ENCODE measurements at regions not wholly inside any gene's neighbourhood (a gene's known extent, or its start where the extent isn't known, plus 50 kb on each side); places are given as distances from the start of the nearest gene placed in this dataset.

DNA sequence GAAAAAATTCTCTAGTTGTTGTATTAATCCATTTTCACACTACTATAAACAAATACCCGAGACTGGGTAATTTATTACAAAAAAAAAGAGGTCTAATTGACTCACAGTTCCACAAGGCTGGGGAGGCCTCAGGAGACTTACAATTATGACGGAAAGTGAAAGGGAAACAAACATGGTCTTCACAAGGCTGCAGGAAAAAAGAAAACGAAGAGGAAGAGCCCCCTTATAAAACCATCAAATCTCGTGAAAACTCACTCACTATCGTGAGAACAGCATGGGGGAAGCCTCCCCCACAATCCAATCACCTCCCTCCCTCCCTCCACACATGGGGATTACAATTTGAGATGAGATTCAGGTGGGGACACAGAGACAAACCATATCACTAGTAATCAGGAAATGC, 61.7 kb upstream of the SPTBN1 start:
- TF ChIP-seq, protein P1, sequence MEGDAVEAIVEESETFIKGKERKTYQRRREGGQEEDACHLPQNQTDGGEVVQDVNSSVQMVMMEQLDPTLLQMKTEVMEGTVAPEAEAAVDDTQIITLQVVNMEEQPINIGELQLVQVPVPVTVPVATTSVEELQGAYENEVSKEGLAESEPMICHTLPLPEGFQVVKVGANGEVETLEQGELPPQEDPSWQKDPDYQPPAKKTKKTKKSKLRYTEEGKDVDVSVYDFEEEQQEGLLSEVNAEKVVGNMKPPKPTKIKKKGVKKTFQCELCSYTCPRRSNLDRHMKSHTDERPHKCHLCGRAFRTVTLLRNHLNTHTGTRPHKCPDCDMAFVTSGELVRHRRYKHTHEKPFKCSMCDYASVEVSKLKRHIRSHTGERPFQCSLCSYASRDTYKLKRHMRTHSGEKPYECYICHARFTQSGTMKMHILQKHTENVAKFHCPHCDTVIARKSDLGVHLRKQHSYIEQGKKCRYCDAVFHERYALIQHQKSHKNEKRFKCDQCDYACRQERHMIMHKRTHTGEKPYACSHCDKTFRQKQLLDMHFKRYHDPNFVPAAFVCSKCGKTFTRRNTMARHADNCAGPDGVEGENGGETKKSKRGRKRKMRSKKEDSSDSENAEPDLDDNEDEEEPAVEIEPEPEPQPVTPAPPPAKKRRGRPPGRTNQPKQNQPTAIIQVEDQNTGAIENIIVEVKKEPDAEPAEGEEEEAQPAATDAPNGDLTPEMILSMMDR (IDR thresholded peaks at IDR 0.05) = no peak
- Histone ChIP-seq H3K36me3 (no peaks in the 10 kb centered on the region), H3K9me3 (no peaks in the 10 kb centered on the region), H3K27me3 (no peaks in the 10 kb centered on the region), H3K27ac (no peak overlapping the region), H3K4me1 (peaks cover 0 to 13% of the 10 kb centered on the region in 2 donors), H3K4me3 (no peak overlapping the region)
- DNase-seq (ENCODE audit: low spot score) = no peak

DNA sequence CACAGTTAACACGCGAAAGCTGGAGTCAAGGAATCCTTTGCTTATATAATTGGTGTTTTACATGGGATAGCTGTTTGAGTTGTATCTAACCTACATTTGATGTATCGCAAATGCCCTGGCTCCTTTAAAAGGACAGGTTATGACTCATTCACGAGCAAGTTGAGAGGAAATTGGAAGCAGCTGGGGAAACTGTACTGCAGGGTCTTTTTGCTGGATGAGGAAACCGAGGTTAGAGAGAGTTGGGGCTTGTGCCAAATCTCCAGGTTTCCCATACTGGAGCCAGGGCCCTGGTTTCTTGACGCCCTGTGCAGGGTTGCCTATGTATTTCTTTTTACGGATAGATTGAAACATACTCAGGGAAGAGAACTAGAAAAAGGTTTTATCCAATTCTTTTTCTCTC, 60.0 kb upstream of the SPTBN1 start:
- peaks cover 0 to under 1% of the 10 kb centered on the region in 2 donors for H3K4me1 ChIP-seq
- H3K27me3 ChIP-seq = no peaks in the 10 kb centered on the region
- H3K9me3 ChIP-seq = no peaks in the 10 kb centered on the region
- no peak for DNase-seq (ENCODE audit: low spot score)
- no peak overlapping the region for H3K27ac ChIP-seq
- TF ChIP-seq, protein P1 (IDR thresholded peaks at IDR 0.05) = no peak
- no peak overlapping the region for H3K4me3 ChIP-seq
- H3K36me3 ChIP-seq = no peaks in the 10 kb centered on the region

DNA sequence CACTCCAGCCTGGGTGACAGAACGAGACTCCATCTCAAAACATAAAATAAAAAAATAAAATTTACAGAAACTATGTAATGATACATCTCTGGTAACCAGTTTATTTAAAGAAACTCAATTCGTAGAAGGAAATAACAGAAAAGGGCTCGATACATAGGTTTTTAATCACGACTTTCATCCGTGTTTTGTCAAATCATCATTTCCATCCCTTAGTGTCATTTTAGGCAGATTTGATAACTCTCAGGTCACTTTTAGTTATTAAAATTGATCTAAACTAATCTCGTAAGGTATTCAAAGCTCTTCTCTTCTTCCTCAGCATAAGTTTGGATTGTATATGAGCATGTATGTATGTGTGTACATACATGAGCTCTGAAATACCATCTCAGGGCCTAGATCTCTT, 59.3 kb upstream of the SPTBN1 start:
- Histone ChIP-seq H3K9me3 (no peaks in the 10 kb centered on the region), H3K36me3 (no peaks in the 10 kb centered on the region), H3K27me3 (no peaks in the 10 kb centered on the region), H3K27ac (no peak overlapping the region), H3K4me1 (peaks cover 0 to under 1% of the 10 kb centered on the region in 2 donors), H3K4me3 (no peak overlapping the region)
- TF ChIP-seq, protein P1 (IDR thresholded peaks at IDR 0.05) = no peak
- no peak for DNase-seq (ENCODE audit: low spot score)

DNA sequence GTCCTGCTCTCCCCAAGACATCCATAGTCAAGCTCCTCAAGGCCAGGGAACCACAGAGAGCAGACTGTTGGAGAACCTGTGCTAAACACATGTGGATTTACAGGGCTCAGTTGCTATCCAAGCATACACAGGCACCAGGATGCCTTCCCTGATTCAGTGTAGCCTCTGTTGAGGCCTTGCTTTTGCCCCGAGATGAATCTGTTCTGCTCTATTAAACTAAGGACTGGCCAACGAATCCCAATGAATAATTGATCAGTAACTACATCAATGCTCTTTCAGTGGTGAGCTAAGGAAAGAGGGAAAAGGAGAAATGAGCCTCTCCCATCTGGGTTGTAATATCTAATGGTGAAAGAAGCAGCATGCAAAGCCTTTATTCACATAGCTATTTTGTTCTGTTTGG, 58.7 kb upstream of the SPTBN1 start:
- no peak overlapping the region for H3K27ac ChIP-seq
- H3K27me3 ChIP-seq = no peaks in the 10 kb centered on the region
- H3K36me3 ChIP-seq = no peaks in the 10 kb centered on the region
- no peak overlapping the region for H3K4me3 ChIP-seq
- H3K4me1 ChIP-seq = peaks cover 0 to 6% of the 10 kb centered on the region in 2 donors
- TF ChIP-seq, protein P1 (IDR thresholded peaks at IDR 0.05) = no peak
- DNase-seq (ENCODE audit: low spot score) = no peak
- H3K9me3 ChIP-seq = no peaks in the 10 kb centered on the region

- peak overlapping the region in 1 of 2 donors; percentile 66 for H3K27ac ChIP-seq
- H3K4me3 ChIP-seq = no peak overlapping the region
- no peak for DNase-seq (ENCODE audit: low spot score)
- H3K27me3 ChIP-seq = no peaks in the 10 kb centered on the region
- no peaks in the 10 kb centered on the region for H3K9me3 ChIP-seq
- H3K4me1 ChIP-seq = peaks cover 2 to 6% of the 10 kb centered on the region in 2 donors
- TF ChIP-seq, protein P1 (IDR thresholded peaks at IDR 0.05) = no peak
- no peaks in the 10 kb centered on the region for H3K36me3 ChIP-seq
Observed at GRCh38 chr2:54401554-54401953, 54.6 kb upstream of the SPTBN1 start.

GRCh38 chr2:54402350-54402749, 53.8 kb upstream of the SPTBN1 start:
- Histone ChIP-seq H3K27ac (peak overlapping the region; percentile 40 to 66), H3K27me3 (no peaks in the 10 kb centered on the region), H3K4me3 (no peak overlapping the region), H3K4me1 (peaks cover 2 to 6% of the 10 kb centered on the region in 2 donors), H3K36me3 (no peaks in the 10 kb centered on the region), H3K9me3 (no peaks in the 10 kb centered on the region)
- TF ChIP-seq, protein P1 (IDR thresholded peaks at IDR 0.05) = no peak
- peak; percentile 77 for DNase-seq (ENCODE audit: low spot score)
